ENCODE measurements at regions not wholly inside any gene's neighbourhood (a gene's known extent, or its start where the extent isn't known, plus 50 kb on each side); places are given as distances from the start of the nearest gene placed in this dataset.
A peak's percentile ranks its signal among the peaks of the same experiment; 100 is the strongest.

GRCh38 chr4:38281371-38282071, 321.3 kb downstream of the PTTG2 start:
- no peak overlapping the region for H3K4me3 ChIP-seq
- peaks cover 0 to 3% of the 10 kb centered on the region in 2 donors for H3K4me1 ChIP-seq
- DNase-seq (ENCODE audit: low spot score in 2 of 2): no peak
- intact Hi-C loops (cut with DNase I): no loop called here
- no peaks in the 10 kb centered on the region for H3K36me3 ChIP-seq
- H3K27me3 ChIP-seq: no peaks in the 10 kb centered on the region
- H3K9me3 ChIP-seq: no peaks in the 10 kb centered on the region
- peak overlapping the region; percentile 44 to 48 for H3K27ac ChIP-seq
- no peak for TF ChIP-seq CTCF (IDR thresholded peaks at IDR 0.05)

- no peak for TF ChIP-seq CTCF (IDR thresholded peaks at IDR 0.05)
- no peak for DNase-seq (ENCODE audit: low spot score in 2 of 2)
- Histone ChIP-seq H3K9me3 (no peaks in the 10 kb centered on the region), H3K27ac (no peak overlapping the region), H3K27me3 (no peaks in the 10 kb centered on the region), H3K4me3 (no peak overlapping the region), H3K4me1 (peaks cover 0 to 3% of the 10 kb centered on the region in 2 donors), H3K36me3 (no peaks in the 10 kb centered on the region)
- intact Hi-C loops (cut with DNase I): no loop called here
These were observed 323.5 kb downstream of the PTTG2 start for GRCh38 chr4:38283724-38284123.

GRCh38 chr4:38284294-38285030, 324.3 kb downstream of the PTTG2 start:
- no peak for DNase-seq (ENCODE audit: low spot score in 2 of 2)
- Histone ChIP-seq H3K4me1 (peaks cover 0 to under 1% of the 10 kb centered on the region in 2 donors), H3K36me3 (no peaks in the 10 kb centered on the region), H3K9me3 (no peaks in the 10 kb centered on the region), H3K27ac (no peak overlapping the region), H3K4me3 (no peak overlapping the region), H3K27me3 (no peaks in the 10 kb centered on the region)
- intact Hi-C loops (cut with DNase I): no loop called here
- no peak for TF ChIP-seq CTCF (IDR thresholded peaks at IDR 0.05)

- Histone ChIP-seq H3K4me1 (no peaks in the 10 kb centered on the region), H3K27ac (no peak overlapping the region), H3K4me3 (no peak overlapping the region), H3K27me3 (no peaks in the 10 kb centered on the region), H3K9me3 (no peaks in the 10 kb centered on the region), H3K36me3 (no peaks in the 10 kb centered on the region)
- no peak for TF ChIP-seq CTCF (IDR thresholded peaks at IDR 0.05)
- DNase-seq (ENCODE audit: low spot score in 2 of 2): no peak
- intact Hi-C loops (cut with DNase I): no loop called here
These were observed 327.1 kb downstream of the PTTG2 start for GRCh38 chr4:38287101-38287851.

GRCh38 chr4:38289553-38289952, 329.4 kb downstream of the PTTG2 start:
- H3K36me3 ChIP-seq: no peaks in the 10 kb centered on the region
- H3K27me3 ChIP-seq: no peaks in the 10 kb centered on the region
- no peak for TF ChIP-seq CTCF (IDR thresholded peaks at IDR 0.05)
- H3K9me3 ChIP-seq: peaks cover 0 to 12% of the 10 kb centered on the region in 2 donors
- H3K4me3 ChIP-seq: no peak overlapping the region
- no peak overlapping the region for H3K27ac ChIP-seq
- intact Hi-C loops (cut with DNase I): no loop called here
- no peak for DNase-seq (ENCODE audit: low spot score in 2 of 2)
- no peaks in the 10 kb centered on the region for H3K4me1 ChIP-seq

All from ascending aorta (tissue), 2 donors.